IMR-90 (cell line): ENCODE measurements at regions not wholly inside any gene's neighbourhood (a gene's known extent, or its start where the extent isn't known, plus 50 kb on each side); places are given as distances from the start of the nearest gene placed in this dataset.

Source experiments
- ATAC-seq: fragments of 200-7000 bp; cut with Tn5 transposase; 2 replicates; pipeline ENCODE4 v1.9.1; 2020; ENCODE audit warnings: low read depth, mild to moderate bottlenecking, moderate library complexity
- BruUV-seq: library from RNA; stranded (reverse); fragments of 400-500 nt; replicated peaks from 2 replicates; lab custom pipeline; 2021; lab: Mats Ljungman, UMichigan
- CTCF ChIA-PET: fragments of 300-600 bp; formaldehyde crosslinking; extraction: SDS; loops from one replicate; lab custom pipeline; 2021; ENCODE audit warnings: antibody characterized with exemption; lab: Yijun Ruan, JAX
- POLR2A ChIA-PET: fragments of 300-600 bp; sonication (Branson Sonifier 250); formaldehyde crosslinking; loops from one replicate; lab custom pipeline; 2022; ENCODE audit warnings: antibody characterized with exemption; ENCODE audit not compliant: unreplicated experiment; lab: Charles Lee
- DNase-seq: peaks from one replicate; pipeline ENCODE4 v3.0.0; 2013
- H2AFZ ChIP-seq: replicated peaks from 2 replicates; pipeline ENCODE3; 2013; ENCODE audit warnings: low read length, mild to moderate bottlenecking; ENCODE audit not compliant: poor library complexity
- H2AK5ac ChIP-seq: 2 replicates; pipeline ENCODE4 v1.6.1; 2013; ENCODE audit warnings: low read depth, low read length, inconsistent platforms
- H2AK9ac ChIP-seq: replicated peaks from 2 replicates; pipeline ENCODE3; 2013; ENCODE audit warnings: mild to moderate bottlenecking, low read depth, low read length, moderate library complexity; ENCODE audit not compliant: poor library complexity
- H2BK120ac ChIP-seq: 2 replicates; pipeline ENCODE4 v1.6.1; 2013; ENCODE audit warnings: low read depth, low read length, inconsistent platforms
- H2BK15ac ChIP-seq: 3 replicates; pipeline ENCODE4 v1.6.1; 2013; ENCODE audit warnings: low read depth, low read length, inconsistent platforms
- H2BK20ac ChIP-seq: 2 replicates; pipeline ENCODE4 v1.6.1; 2013; ENCODE audit warnings: low read depth, mild to moderate bottlenecking, inconsistent platforms, low read length, moderate library complexity
- H2BK5ac ChIP-seq: 2 replicates; pipeline ENCODE4 v1.6.1; 2013; ENCODE audit warnings: mild to moderate bottlenecking, low read depth, low read length, inconsistent platforms; ENCODE audit not compliant: poor library complexity, severe bottlenecking
- H3K14ac ChIP-seq: replicated peaks from 2 replicates; pipeline ENCODE4 v1.6.1; 2013; ENCODE audit warnings: low read depth, low read length, inconsistent platforms
- H3K18ac ChIP-seq: 2 replicates; pipeline ENCODE4 v1.6.1; 2013; ENCODE audit warnings: low read depth, low read length, control low read depth
- H3K23ac ChIP-seq: 2 replicates; pipeline ENCODE4 v1.6.1; 2013; ENCODE audit warnings: low read depth, low read length, inconsistent platforms
- H3K27ac ChIP-seq: 2 replicates; pipeline ENCODE4 v1.5.1; 2013; ENCODE audit warnings: mild to moderate bottlenecking, control low read depth, low read length; ENCODE audit not compliant: insufficient read depth
- H3K27me3 ChIP-seq: 2 replicates; pipeline ENCODE4 v1.6.1; 2013; ENCODE audit warnings: low read length; ENCODE audit not compliant: control insufficient read depth, insufficient read depth
- H3K36me3 ChIP-seq: 2 replicates; pipeline ENCODE4 v1.6.1; 2013; ENCODE audit warnings: low read length, mixed read lengths; ENCODE audit not compliant: control insufficient read depth, insufficient read depth
- H3K4ac ChIP-seq: 2 replicates; pipeline ENCODE4 v1.6.1; 2013; ENCODE audit warnings: low read depth, low read length, inconsistent platforms
- H3K4me1 ChIP-seq: 2 replicates; pipeline ENCODE4 v1.6.1; 2013; ENCODE audit warnings: low read length, mixed read lengths; ENCODE audit not compliant: control insufficient read depth, insufficient read depth
- H3K4me2 ChIP-seq: 2 replicates; pipeline ENCODE4 v1.6.1; 2013; ENCODE audit warnings: low read depth, mild to moderate bottlenecking, control low read depth, low read length, moderate library complexity
- H3K4me3 ChIP-seq: 2 replicates; pipeline ENCODE4 v1.5.1; 2013; ENCODE audit warnings: low read depth, mild to moderate bottlenecking, control low read depth, low read length, moderate library complexity; ENCODE audit not compliant: insufficient read depth
- H3K56ac ChIP-seq: 2 replicates; pipeline ENCODE4 v1.6.1; 2013; ENCODE audit warnings: low read length, inconsistent platforms; ENCODE audit not compliant: insufficient read depth; ENCODE audit errors: extremely low read depth
- H3K79me1 ChIP-seq, 2 experiments: 2 replicates each; pipeline ENCODE4 v1.6.1; 2013; ENCODE audit warnings: low read length in 2 of 2, inconsistent platforms in 1 of 2, low read depth in 1 of 2
- H3K9ac ChIP-seq: 2 replicates; pipeline ENCODE4 v1.6.1; 2013; ENCODE audit warnings: low read depth, low read length, control low read depth
- H3K9me1 ChIP-seq: 2 replicates; pipeline ENCODE4 v1.6.1; 2013; ENCODE audit warnings: low read length, inconsistent platforms; ENCODE audit not compliant: insufficient read depth
- H3K9me3 ChIP-seq: 2 replicates; pipeline ENCODE4 v1.6.1; 2013; ENCODE audit warnings: low read length; ENCODE audit not compliant: control insufficient read depth, insufficient read depth
- H4K20me1 ChIP-seq: 2 replicates; pipeline ENCODE4 v1.6.1; 2013; ENCODE audit warnings: low read length, inconsistent platforms; ENCODE audit not compliant: insufficient read depth
- H4K5ac ChIP-seq: 2 replicates; pipeline ENCODE4 v1.6.1; 2013; ENCODE audit warnings: mild to moderate bottlenecking, low read depth, low read length, control low read depth
- H4K8ac ChIP-seq, 2 experiments: 2 replicates each; pipeline ENCODE4 v1.6.1; 2013; ENCODE audit warnings: low read depth in 2 of 2, low read length in 2 of 2, control low read depth in 1 of 2, inconsistent platforms in 1 of 2
- H4K91ac ChIP-seq: 2 replicates; pipeline ENCODE4 v1.6.1; 2013; ENCODE audit warnings: low read depth, low read length, inconsistent platforms; ENCODE audit not compliant: insufficient read depth
- MAFK ChIP-seq: IDR thresholded peaks from 2 replicates; pipeline ENCODE4 v1.6.1; 2012; ENCODE audit warnings: low read depth, low read length, improper control_type of control experiment
- NFE2L2 ChIP-seq: fragments of 150-350 bp; IDR thresholded peaks from 2 replicates; pipeline ENCODE4 v1.6.1; 2016; ENCODE audit warnings: low read depth, mild to moderate bottlenecking, low read length
- WGBS, 2 experiments: methylation state at CpG; one replicate each; pipeline versions ENCODE4 v1.1.5 to v1.1.7; 2013; ENCODE audit warnings: missing lambda C conversion rate in 2 of 2; ENCODE audit not compliant: insufficient read length in 1 of 2; ENCODE audit errors: extremely low coverage in 2 of 2; 5-methylcytosine and 5-hydroxymethylcytosine counted together
- dilution Hi-C: fragments of 300-500 bp; cut with HindIII; formaldehyde crosslinking; loops from one replicate; pipeline ENCODE4 v1.14.3; 2018; ENCODE audit warnings: low sequenced_read_pairs; ENCODE audit not compliant: unreplicated experiment
- in situ Hi-C: fragments of 300-500 bp; cut with MboI; formaldehyde crosslinking; loops from 3 replicates; pipeline ENCODE4 v1.14.3; 2019; ENCODE audit warnings: low sequenced_read_pairs, inconsistent platforms, mixed read lengths
- intact Hi-C: fragments of 100-400 bp; cut with micrococcal nuclease; formaldehyde crosslinking; loops from 2 replicates; pipeline ENCODE4 v1.10.0; 2022
- TF ChIP-seq, protein P1 (sequence below): fragments of 150-350 bp; IDR thresholded peaks from 2 replicates; pipeline ENCODE4 v1.6.1; 2017; ENCODE audit warnings: mild to moderate bottlenecking, antibody characterized with exemption, low read length, low read depth

DNA sequence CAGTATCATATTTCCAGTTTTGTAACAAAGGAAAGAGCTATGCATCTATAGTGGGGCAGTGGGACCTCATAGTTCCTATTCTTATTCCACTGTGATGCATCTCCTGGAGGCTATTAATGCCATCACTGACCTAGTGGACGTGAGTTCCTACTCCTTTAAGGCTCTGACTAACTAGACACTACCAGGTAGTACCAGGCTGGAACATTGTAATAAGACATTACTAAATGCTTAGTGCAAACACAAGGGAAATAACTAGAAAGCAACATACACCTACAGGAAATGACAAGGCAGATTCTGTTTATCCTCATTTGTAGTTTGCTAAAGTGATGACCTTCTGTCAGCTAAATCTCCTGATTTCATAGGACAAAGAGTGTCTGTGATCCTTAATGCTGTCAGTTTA is 192.5 kb downstream of the POSTN start:
- Histone ChIP-seq H3K4me3 (no peak overlapping the region), H4K91ac (no peak overlapping the region), H3K4me1 (peaks cover 3% of the 10 kb centered on the region; the same call in 1 of the 2 replicates), H3K4me2 (no peak overlapping the region), H3K79me1 (no peaks in the 10 kb centered on the region), H2BK5ac (no peak overlapping the region), H3K27ac (no peak overlapping the region), H2BK15ac (peak overlapping the region; percentile 4; the same call in 1 of the 3 replicates), H2AFZ (no peak overlapping the region), H2AK5ac (no peak overlapping the region; the same call in 1 of the 2 replicates), H3K36me3 (no peaks in the 10 kb centered on the region), H3K14ac (no peak overlapping the region; the same call in 1 of the 2 replicates), H2AK9ac (no peak overlapping the region), H3K4ac (peak overlapping the region; percentile 64; the same call in 1 of the 2 replicates), H3K23ac (no peak overlapping the region), H2BK120ac (peak overlapping the region; percentile 46; the same call in 1 of the 2 replicates), H4K20me1 (no peaks in the 10 kb centered on the region), H3K56ac (no peak overlapping the region), H3K18ac (peak overlapping the region; percentile 50; the same call in 1 of the 2 replicates), H3K9me3 (peaks cover 2% of the 10 kb centered on the region; the same call in 1 of the 2 replicates), H4K8ac (0 out of 4 replicates have a peak overlapping the region, but pooled peaks of 1 of the 2 experiments have one; percentile 35), H2BK20ac (peak overlapping the region; percentile 39), H3K9ac (no peak overlapping the region), H3K27me3 (no peaks in the 10 kb centered on the region), H3K9me1 (no peaks in the 10 kb centered on the region), H4K5ac (no peak overlapping the region)
- ATAC-seq (no peak), DNase-seq (no peak)
- WGBS, 2 experiments: no CpG with 5 or more reads among the region's 1 CpG
- ChIA-PET CTCF (no interaction called here), POLR2A (no interaction called here)
- in situ Hi-C loops (no loop called here), intact Hi-C loops (no loop called here), dilution Hi-C loops (no loop called here)
- TF ChIP-seq, protein P1, sequence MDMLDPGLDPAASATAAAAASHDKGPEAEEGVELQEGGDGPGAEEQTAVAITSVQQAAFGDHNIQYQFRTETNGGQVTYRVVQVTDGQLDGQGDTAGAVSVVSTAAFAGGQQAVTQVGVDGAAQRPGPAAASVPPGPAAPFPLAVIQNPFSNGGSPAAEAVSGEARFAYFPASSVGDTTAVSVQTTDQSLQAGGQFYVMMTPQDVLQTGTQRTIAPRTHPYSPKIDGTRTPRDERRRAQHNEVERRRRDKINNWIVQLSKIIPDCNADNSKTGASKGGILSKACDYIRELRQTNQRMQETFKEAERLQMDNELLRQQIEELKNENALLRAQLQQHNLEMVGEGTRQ: no peak
- no peak for TF ChIP-seq MAFK
- TF ChIP-seq NFE2L2: peak; percentile 53; the same call in 1 of the 2 replicates
- no TSS peak for BruUV-seq
